Neural cell (in vitro differentiated cells): ENCODE measurements at regions not wholly inside any gene's neighbourhood (a gene's known extent, or its start where the extent isn't known, plus 50 kb on each side); places are given as distances from the start of the nearest gene placed in this dataset.

ENCODE experiments used
- H2AFZ ChIP-seq: fragments of 200-600, 300-800 bp; sonication (generic), shearing (Covaris generic); 2 replicates; pipeline ENCODE4 v1.6.0; 2014; ENCODE audit warnings: low read depth, mild to moderate bottlenecking, antibody characterized with exemption, low read length, moderate library complexity
- H3F3A ChIP-seq: fragments of 200-600 bp; shearing (Covaris generic); 2 replicates; pipeline ENCODE4 v1.6.1; 2016; ENCODE audit warnings: mild to moderate bottlenecking, moderate library complexity, mixed read lengths, antibody characterized with exemption, low read length; ENCODE audit not compliant: insufficient read depth, poor library complexity, severe bottlenecking
- H3K27ac ChIP-seq: fragments of 200-600, 300-800 bp; sonication (generic), shearing (Covaris generic); 2 replicates; pipeline ENCODE4 v1.5.1; 2014; ENCODE audit warnings: mild to moderate bottlenecking, low read length, moderate library complexity
- H3K27me3 ChIP-seq: fragments of 300-800, 200-600 bp; sonication (generic), shearing (Covaris generic); 2 replicates; pipeline ENCODE4 v1.6.0; 2014; ENCODE audit warnings: mild to moderate bottlenecking, low read depth, low read length, moderate library complexity; ENCODE audit not compliant: insufficient read depth
- H3K36me3 ChIP-seq: fragments of 300-800, 200-600 bp; sonication (generic), shearing (Covaris generic); 2 replicates; pipeline ENCODE4 v1.5.1; 2014; ENCODE audit warnings: mild to moderate bottlenecking, antibody characterized with exemption, low read length, moderate library complexity; ENCODE audit not compliant: insufficient read depth
- H3K4me2 ChIP-seq: fragments of 300-800, 200-600 bp; sonication (generic), shearing (Covaris generic); 2 replicates; pipeline ENCODE4 v1.6.0; 2014; ENCODE audit warnings: mild to moderate bottlenecking, low read length
- H3K4me3 ChIP-seq: fragments of 300-800, 200-600 bp; sonication (generic), shearing (Covaris generic); 2 replicates; pipeline ENCODE4 v1.5.1; 2014; ENCODE audit warnings: mild to moderate bottlenecking, low read length, moderate library complexity
- H3K79me2 ChIP-seq: fragments of 200-600 bp; shearing (Covaris generic); replicated peaks from 2 replicates; pipeline ENCODE4 v1.6.0; 2014; ENCODE audit warnings: mild to moderate bottlenecking, low read length, moderate library complexity; ENCODE audit not compliant: insufficient read depth
- H3K9ac ChIP-seq: fragments of 300-800, 200-600 bp; sonication (generic), shearing (Covaris generic); 2 replicates; pipeline ENCODE4 v1.6.1; 2016; ENCODE audit warnings: mild to moderate bottlenecking, low read length, mixed read lengths
- H3K9me2 ChIP-seq: fragments of 200-600 bp; shearing (Covaris generic); 2 replicates; pipeline ENCODE4 v1.6.1; 2016; ENCODE audit warnings: mild to moderate bottlenecking, low read length, mixed read lengths; ENCODE audit not compliant: insufficient read depth
- H3K9me3 ChIP-seq: fragments of 200-600, 300-800 bp; sonication (generic), shearing (Covaris generic); 2 replicates; pipeline ENCODE4 v1.6.1; 2016; ENCODE audit warnings: mild to moderate bottlenecking, mixed run types, low read length, moderate library complexity, mixed read lengths
- H4K20me1 ChIP-seq: fragments of 200-600 bp; shearing (Covaris generic); 2 replicates; pipeline ENCODE4 v1.6.1; 2016; ENCODE audit warnings: mild to moderate bottlenecking, mixed run types; ENCODE audit not compliant: insufficient read depth
- EP300 ChIP-seq: fragments of 450-650 bp; conservative IDR thresholded peaks from 2 replicates; pipeline ENCODE4 v1.6.1; 2014; ENCODE audit warnings: antibody characterized with exemption, mild to moderate bottlenecking, moderate library complexity; ENCODE audit not compliant: poor library complexity, severe bottlenecking
- EZH2 ChIP-seq: fragments of 200-600, 300-800 bp; shearing (Covaris generic), sonication (generic); IDR thresholded peaks from 2 replicates; pipeline ENCODE4 v1.6.1; 2014; ENCODE audit warnings: antibody characterized with exemption, low read length, borderline replicate concordance, mild to moderate bottlenecking; ENCODE audit not compliant: insufficient read depth, poor library complexity, severe bottlenecking
- MXI1 ChIP-seq: fragments of 450-650 bp; conservative IDR thresholded peaks from 2 replicates; pipeline ENCODE4 v1.6.1; 2014; ENCODE audit warnings: antibody characterized with exemption, mild to moderate bottlenecking; ENCODE audit not compliant: poor library complexity, severe bottlenecking
- POLR2AphosphoS5 ChIP-seq: IDR thresholded peaks from 2 replicates; pipeline ENCODE4 v1.6.1; 2012
- RAD21 ChIP-seq: fragments of 450-650 bp; conservative IDR thresholded peaks from 2 replicates; pipeline ENCODE4 v1.6.1; 2014; ENCODE audit warnings: antibody characterized with exemption, mild to moderate bottlenecking, moderate library complexity
- REST ChIP-seq: IDR thresholded peaks from 2 replicates; pipeline ENCODE4 v1.6.1; 2012; ENCODE audit warnings: borderline replicate concordance
- SMC3 ChIP-seq: fragments of 450-650 bp; conservative IDR thresholded peaks from 2 replicates; pipeline ENCODE4 v1.6.1; 2014; ENCODE audit warnings: antibody characterized with exemption, mild to moderate bottlenecking, moderate library complexity; ENCODE audit not compliant: poor library complexity
- TAF1 ChIP-seq: IDR thresholded peaks from 2 replicates; pipeline ENCODE4 v1.6.1; 2012; ENCODE audit warnings: low read depth
- TF ChIP-seq, protein P1 (sequence below): fragments of 450-650 bp; IDR thresholded peaks from 2 replicates; pipeline ENCODE4 v1.5.1; 2014; ENCODE audit warnings: antibody characterized with exemption, mild to moderate bottlenecking, moderate library complexity; ENCODE audit not compliant: poor library complexity, severe bottlenecking

DNA sequence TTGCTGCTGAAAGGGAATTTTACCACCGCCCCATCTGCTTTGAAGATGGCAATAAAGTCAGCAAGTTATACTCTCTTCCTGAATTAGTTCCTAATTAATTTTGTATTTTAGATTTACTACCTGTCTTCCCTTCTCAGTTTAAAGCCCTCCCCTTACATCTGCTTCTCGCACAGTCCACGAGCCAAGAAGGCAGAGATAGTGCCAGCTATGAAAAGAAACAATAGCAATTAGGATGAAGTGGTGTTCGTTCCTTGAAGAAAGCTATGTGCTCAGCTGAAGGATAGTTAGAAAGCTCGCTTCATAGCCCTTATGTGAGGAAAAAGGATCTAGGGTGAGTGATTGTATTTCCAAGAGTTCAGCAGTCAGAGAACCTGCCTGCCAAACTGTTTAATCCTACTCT lies 1678.8 kb upstream of the TENM3 start:
- Histone ChIP-seq H3K36me3 (no peaks in the 10 kb centered on the region), H3K4me3 (no peak overlapping the region), H3K27ac (no peak overlapping the region), H4K20me1 (no peaks in the 10 kb centered on the region), H3K9ac (no peak overlapping the region), H3K9me2 (no peaks in the 10 kb centered on the region), H2AFZ (no peak overlapping the region), H3K9me3 (no peaks in the 10 kb centered on the region), H3K27me3 (no peaks in the 10 kb centered on the region), H3K4me2 (no peak overlapping the region), H3F3A (no peaks in the 10 kb centered on the region), H3K79me2 (no peaks in the 10 kb centered on the region)
- TF ChIP-seq RAD21 (no peak), MXI1 (no peak), EP300 (no peak), SMC3 (no peak), TAF1 (no peak), POLR2AphosphoS5 (no peak), REST (no peak), EZH2 (no peak)
- TF ChIP-seq, protein P1, sequence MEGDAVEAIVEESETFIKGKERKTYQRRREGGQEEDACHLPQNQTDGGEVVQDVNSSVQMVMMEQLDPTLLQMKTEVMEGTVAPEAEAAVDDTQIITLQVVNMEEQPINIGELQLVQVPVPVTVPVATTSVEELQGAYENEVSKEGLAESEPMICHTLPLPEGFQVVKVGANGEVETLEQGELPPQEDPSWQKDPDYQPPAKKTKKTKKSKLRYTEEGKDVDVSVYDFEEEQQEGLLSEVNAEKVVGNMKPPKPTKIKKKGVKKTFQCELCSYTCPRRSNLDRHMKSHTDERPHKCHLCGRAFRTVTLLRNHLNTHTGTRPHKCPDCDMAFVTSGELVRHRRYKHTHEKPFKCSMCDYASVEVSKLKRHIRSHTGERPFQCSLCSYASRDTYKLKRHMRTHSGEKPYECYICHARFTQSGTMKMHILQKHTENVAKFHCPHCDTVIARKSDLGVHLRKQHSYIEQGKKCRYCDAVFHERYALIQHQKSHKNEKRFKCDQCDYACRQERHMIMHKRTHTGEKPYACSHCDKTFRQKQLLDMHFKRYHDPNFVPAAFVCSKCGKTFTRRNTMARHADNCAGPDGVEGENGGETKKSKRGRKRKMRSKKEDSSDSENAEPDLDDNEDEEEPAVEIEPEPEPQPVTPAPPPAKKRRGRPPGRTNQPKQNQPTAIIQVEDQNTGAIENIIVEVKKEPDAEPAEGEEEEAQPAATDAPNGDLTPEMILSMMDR = no peak

GRCh38 chr4:180565856-180566431 lies 1677.3 kb upstream of the TENM3 start:
- H3K36me3 ChIP-seq = no peaks in the 10 kb centered on the region
- H3K9me3 ChIP-seq = no peaks in the 10 kb centered on the region
- no peaks in the 10 kb centered on the region for H4K20me1 ChIP-seq
- no peak overlapping the region for H3K4me2 ChIP-seq
- H3F3A ChIP-seq = no peaks in the 10 kb centered on the region
- no peaks in the 10 kb centered on the region for H3K27me3 ChIP-seq
- H2AFZ ChIP-seq = no peak overlapping the region
- H3K27ac ChIP-seq = no peak overlapping the region
- H3K9me2 ChIP-seq = no peaks in the 10 kb centered on the region
- H3K9ac ChIP-seq = no peak overlapping the region
- H3K79me2 ChIP-seq = no peaks in the 10 kb centered on the region
- TF ChIP-seq, protein P1 = no peak
- TF ChIP-seq REST = no peak
- no peak for TF ChIP-seq TAF1
- no peak for TF ChIP-seq RAD21
- TF ChIP-seq POLR2AphosphoS5 = no peak
- no peak for TF ChIP-seq SMC3
- TF ChIP-seq EP300 = no peak
- TF ChIP-seq MXI1 = no peak
- TF ChIP-seq EZH2 = no peak
- H3K4me3 ChIP-seq = no peak overlapping the region
